Kidney epithelial cell (primary cell): ENCODE measurements at regions not wholly inside any gene's neighbourhood (a gene's known extent, or its start where the extent isn't known, plus 50 kb on each side); places are given as distances from the start of the nearest gene placed in this dataset.

Experiments
- DNase-seq: peaks from one replicate; pipeline ENCODE4 v3.0.0-alpha.2; 2010; ENCODE audit warnings: low read depth
- H3K27me3 ChIP-seq: 2 replicates; pipeline ENCODE4 v1.6.0; 2011; ENCODE audit warnings: low read length; ENCODE audit not compliant: control insufficient read depth, insufficient read depth
- H3K36me3 ChIP-seq: 2 replicates; pipeline ENCODE4 v1.5.1; 2011; ENCODE audit warnings: low read length; ENCODE audit not compliant: control insufficient read depth, insufficient read depth
- H3K4me3 ChIP-seq: 2 replicates; pipeline ENCODE4 v1.5.1; 2011; ENCODE audit warnings: low read depth, mild to moderate bottlenecking, control low read depth, low read length
- CTCF ChIP-seq: IDR thresholded peaks from 2 replicates; pipeline ENCODE4 v1.5.1; 2011; ENCODE audit warnings: mild to moderate bottlenecking, moderate library complexity, low read length, control low read depth, inconsistent platforms; ENCODE audit not compliant: insufficient read depth, poor library complexity, severe bottlenecking

- TF ChIP-seq CTCF: no peak
- no peak for DNase-seq
- Histone ChIP-seq H3K4me3 (no peak overlapping the region), H3K36me3 (no peaks in the 10 kb centered on the region), H3K27me3 (no peaks in the 10 kb centered on the region)
Measured at GRCh38 chr12:30450226-30450625, 245.4 kb downstream of the IPO8 start.

- no peak overlapping the region for H3K4me3 ChIP-seq
- TF ChIP-seq CTCF: no peak
- no peak for DNase-seq
- no peaks in the 10 kb centered on the region for H3K27me3 ChIP-seq
- H3K36me3 ChIP-seq: no peaks in the 10 kb centered on the region
Measured at GRCh38 chr12:30448038-30448437, 247.6 kb downstream of the IPO8 start.

GRCh38 chr12:30447061-30447750 lies 248.5 kb downstream of the IPO8 start:
- H3K27me3 ChIP-seq: no peaks in the 10 kb centered on the region
- H3K36me3 ChIP-seq: no peaks in the 10 kb centered on the region
- DNase-seq: no peak
- no peak overlapping the region for H3K4me3 ChIP-seq
- no peak for TF ChIP-seq CTCF

GRCh38 chr12:30442461-30442860 lies 253.2 kb downstream of the IPO8 start:
- no peak for DNase-seq

GRCh38 chr12:30440826-30441602 lies 254.7 kb downstream of the IPO8 start:
- H3K36me3 ChIP-seq: no peaks in the 10 kb centered on the region
- DNase-seq: no peak
- TF ChIP-seq CTCF: peak; percentile 52

More at GRCh38 chr12:30442461-30442860, 253.2 kb downstream of the IPO8 start:
- H3K4me3 ChIP-seq: no peak overlapping the region
- TF ChIP-seq CTCF: no peak
- H3K36me3 ChIP-seq: no peaks in the 10 kb centered on the region
- no peaks in the 10 kb centered on the region for H3K27me3 ChIP-seq

GRCh38 chr12:30439201-30439600 lies 256.5 kb downstream of the IPO8 start:
- H3K27me3 ChIP-seq: no peaks in the 10 kb centered on the region
- H3K4me3 ChIP-seq: no peak overlapping the region
- TF ChIP-seq CTCF: no peak
- DNase-seq: no peak
- no peaks in the 10 kb centered on the region for H3K36me3 ChIP-seq

More at GRCh38 chr12:30440826-30441602, 254.7 kb downstream of the IPO8 start:
- Histone ChIP-seq H3K4me3 (no peak overlapping the region), H3K27me3 (no peaks in the 10 kb centered on the region)
